ENCODE measurements at regions not wholly inside any gene's neighbourhood (a gene's known extent, or its start where the extent isn't known, plus 50 kb on each side); places are given as distances from the start of the nearest gene placed in this dataset.

- ATAC-seq (no peak), DNase-seq (no peak)
- Histone ChIP-seq H3K27me3 (no peaks in the 10 kb centered on the region), H3K27ac (no peak overlapping the region), H3K9me3 (no peaks in the 10 kb centered on the region), H3K4me3 (no peak overlapping the region), H3K4me1 (peaks cover 4% of the 10 kb centered on the region), H3K36me3 (no peaks in the 10 kb centered on the region)
- intact Hi-C loops (cut with DNase I), result loop anchor here (10.0 kb wide), 1 partner anchor 861 kb away; no protein-coding TSS in a partner anchor
- TF ChIP-seq, protein P1, sequence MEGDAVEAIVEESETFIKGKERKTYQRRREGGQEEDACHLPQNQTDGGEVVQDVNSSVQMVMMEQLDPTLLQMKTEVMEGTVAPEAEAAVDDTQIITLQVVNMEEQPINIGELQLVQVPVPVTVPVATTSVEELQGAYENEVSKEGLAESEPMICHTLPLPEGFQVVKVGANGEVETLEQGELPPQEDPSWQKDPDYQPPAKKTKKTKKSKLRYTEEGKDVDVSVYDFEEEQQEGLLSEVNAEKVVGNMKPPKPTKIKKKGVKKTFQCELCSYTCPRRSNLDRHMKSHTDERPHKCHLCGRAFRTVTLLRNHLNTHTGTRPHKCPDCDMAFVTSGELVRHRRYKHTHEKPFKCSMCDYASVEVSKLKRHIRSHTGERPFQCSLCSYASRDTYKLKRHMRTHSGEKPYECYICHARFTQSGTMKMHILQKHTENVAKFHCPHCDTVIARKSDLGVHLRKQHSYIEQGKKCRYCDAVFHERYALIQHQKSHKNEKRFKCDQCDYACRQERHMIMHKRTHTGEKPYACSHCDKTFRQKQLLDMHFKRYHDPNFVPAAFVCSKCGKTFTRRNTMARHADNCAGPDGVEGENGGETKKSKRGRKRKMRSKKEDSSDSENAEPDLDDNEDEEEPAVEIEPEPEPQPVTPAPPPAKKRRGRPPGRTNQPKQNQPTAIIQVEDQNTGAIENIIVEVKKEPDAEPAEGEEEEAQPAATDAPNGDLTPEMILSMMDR (IDR thresholded peaks at IDR 0.05), result no peak
These were observed 152.3 kb downstream of the TM9SF2 start for GRCh38 chr13:99653526-99653925.

- peaks cover 4% of the 10 kb centered on the region for H3K4me1 ChIP-seq
- H3K9me3 ChIP-seq, result no peaks in the 10 kb centered on the region
- no peak for DNase-seq
- no peak for ATAC-seq
- no peaks in the 10 kb centered on the region for H3K36me3 ChIP-seq
- intact Hi-C loops (cut with DNase I), result loop anchor here (10.0 kb wide), 1 partner anchor 862 kb away; no protein-coding TSS in a partner anchor
- TF ChIP-seq, protein P1 (IDR thresholded peaks at IDR 0.05), result no peak
- H3K27me3 ChIP-seq, result no peaks in the 10 kb centered on the region
- H3K27ac ChIP-seq, result no peak overlapping the region
- no peak overlapping the region for H3K4me3 ChIP-seq
These were observed 151.6 kb downstream of the TM9SF2 start for GRCh38 chr13:99652901-99653300.

DNA sequence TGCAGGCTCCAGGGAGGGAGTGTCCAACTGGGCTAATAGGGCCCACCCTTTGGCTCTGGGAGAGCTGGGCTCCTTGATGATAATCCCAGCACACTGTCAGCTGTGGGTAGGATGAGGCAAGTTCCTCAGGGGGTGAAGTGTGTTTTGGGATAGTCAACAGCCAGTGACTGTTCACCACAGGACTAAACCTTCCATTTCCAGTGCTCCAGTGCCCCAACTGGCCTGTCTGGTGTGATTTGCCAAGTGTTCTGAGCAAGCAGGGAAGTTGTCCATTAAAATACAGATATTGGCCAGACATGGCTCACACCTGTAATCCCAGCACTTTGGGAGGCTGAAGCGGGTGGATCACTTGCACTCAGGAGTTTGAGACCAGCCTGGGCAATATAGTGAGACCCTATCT is 150.9 kb downstream of the TM9SF2 start:
- DNase-seq (no peak), ATAC-seq (no peak)
- intact Hi-C loops (cut with DNase I), result loop anchor here (10.0 kb wide), 1 partner anchor 863 kb away; no protein-coding TSS in a partner anchor
- TF ChIP-seq, protein P1 (IDR thresholded peaks at IDR 0.05), result no peak
- Histone ChIP-seq H3K36me3 (no peaks in the 10 kb centered on the region), H3K9me3 (no peaks in the 10 kb centered on the region), H3K4me3 (no peak overlapping the region), H3K4me1 (no peaks in the 10 kb centered on the region), H3K27ac (no peak overlapping the region), H3K27me3 (no peaks in the 10 kb centered on the region)

- no peak for ATAC-seq
- TF ChIP-seq, protein P1 (IDR thresholded peaks at IDR 0.05), result no peak
- no peaks in the 10 kb centered on the region for H3K36me3 ChIP-seq
- H3K27me3 ChIP-seq, result no peaks in the 10 kb centered on the region
- H3K9me3 ChIP-seq, result no peaks in the 10 kb centered on the region
- H3K4me1 ChIP-seq, result no peaks in the 10 kb centered on the region
- H3K27ac ChIP-seq, result no peak overlapping the region
- no peak for DNase-seq
- H3K4me3 ChIP-seq, result no peak overlapping the region
- intact Hi-C loops (cut with DNase I), result loop anchor here (10.0 kb wide), 1 partner anchor 864 kb away; no protein-coding TSS in a partner anchor
These were observed 149.7 kb downstream of the TM9SF2 start for GRCh38 chr13:99651016-99651415.

DNA sequence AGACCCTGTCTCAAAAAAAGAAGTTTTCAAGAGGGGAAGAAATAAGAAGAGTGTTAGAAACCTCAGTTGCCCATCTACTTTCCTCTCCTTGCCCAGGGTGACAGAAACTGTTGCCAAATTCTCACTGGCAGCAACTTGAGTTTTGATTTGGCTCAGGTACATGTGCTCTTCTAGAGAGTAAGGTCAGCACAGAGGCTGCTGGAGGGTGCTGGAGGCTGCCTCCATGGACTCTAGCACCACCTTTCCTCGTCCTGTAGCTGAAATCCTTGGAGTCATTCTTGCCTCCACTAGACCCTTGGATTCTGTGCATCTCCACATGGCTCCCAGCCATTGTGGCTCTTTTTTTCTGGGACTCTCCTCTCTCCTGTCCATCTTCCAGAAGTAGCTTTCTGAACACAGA is 149.1 kb downstream of the TM9SF2 start:
- Histone ChIP-seq H3K9me3 (no peaks in the 10 kb centered on the region), H3K27me3 (no peaks in the 10 kb centered on the region), H3K36me3 (no peaks in the 10 kb centered on the region), H3K4me1 (no peaks in the 10 kb centered on the region), H3K27ac (no peak overlapping the region), H3K4me3 (no peak overlapping the region)
- intact Hi-C loops (cut with DNase I), result loop anchor here (10.0 kb wide), 1 partner anchor 864 kb away; no protein-coding TSS in a partner anchor
- TF ChIP-seq, protein P1 (IDR thresholded peaks at IDR 0.05), result no peak
- DNase-seq, result no peak
- ATAC-seq, result no peak

DNA sequence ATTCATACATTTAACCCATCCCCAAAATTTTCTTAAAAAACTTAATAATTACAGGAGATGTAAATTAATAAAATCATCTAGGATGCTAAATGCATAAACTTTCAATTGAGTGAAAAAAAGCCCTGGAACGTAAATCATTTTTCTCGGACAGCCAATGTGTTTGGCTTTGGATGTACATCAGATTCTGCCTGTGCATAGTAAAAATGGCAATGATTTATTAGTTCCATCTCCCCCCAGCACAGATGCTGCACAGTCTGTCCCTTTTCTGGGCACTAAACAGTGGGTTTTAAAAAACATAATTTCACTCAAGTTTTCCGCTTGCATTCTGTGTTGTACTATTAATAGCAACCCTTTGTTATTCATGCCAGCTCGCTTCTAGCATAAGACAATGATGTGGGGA is 147.7 kb downstream of the TM9SF2 start:
- Histone ChIP-seq H3K4me3 (no peak overlapping the region), H3K27me3 (no peaks in the 10 kb centered on the region), H3K9me3 (no peaks in the 10 kb centered on the region), H3K27ac (no peak overlapping the region), H3K4me1 (no peaks in the 10 kb centered on the region), H3K36me3 (no peaks in the 10 kb centered on the region)
- TF ChIP-seq, protein P1 (IDR thresholded peaks at IDR 0.05), result no peak
- DNase-seq (no peak), ATAC-seq (no peak)
- intact Hi-C loops (cut with DNase I), result no loop called here

Measured in upper lobe of right lung (tissue), 1 donor.